ENCODE measurements at regions not wholly inside any gene's neighbourhood (a gene's known extent, or its start where the extent isn't known, plus 50 kb on each side); places are given as distances from the start of the nearest gene placed in this dataset.
A peak's percentile ranks its signal among the peaks of the same experiment; 100 is the strongest.
"Not testable (repeated sequence)": the region's sequence is repeated elsewhere in the genome, so short reads cannot be mapped to it uniquely, and the experiment has no call there.

DNA sequence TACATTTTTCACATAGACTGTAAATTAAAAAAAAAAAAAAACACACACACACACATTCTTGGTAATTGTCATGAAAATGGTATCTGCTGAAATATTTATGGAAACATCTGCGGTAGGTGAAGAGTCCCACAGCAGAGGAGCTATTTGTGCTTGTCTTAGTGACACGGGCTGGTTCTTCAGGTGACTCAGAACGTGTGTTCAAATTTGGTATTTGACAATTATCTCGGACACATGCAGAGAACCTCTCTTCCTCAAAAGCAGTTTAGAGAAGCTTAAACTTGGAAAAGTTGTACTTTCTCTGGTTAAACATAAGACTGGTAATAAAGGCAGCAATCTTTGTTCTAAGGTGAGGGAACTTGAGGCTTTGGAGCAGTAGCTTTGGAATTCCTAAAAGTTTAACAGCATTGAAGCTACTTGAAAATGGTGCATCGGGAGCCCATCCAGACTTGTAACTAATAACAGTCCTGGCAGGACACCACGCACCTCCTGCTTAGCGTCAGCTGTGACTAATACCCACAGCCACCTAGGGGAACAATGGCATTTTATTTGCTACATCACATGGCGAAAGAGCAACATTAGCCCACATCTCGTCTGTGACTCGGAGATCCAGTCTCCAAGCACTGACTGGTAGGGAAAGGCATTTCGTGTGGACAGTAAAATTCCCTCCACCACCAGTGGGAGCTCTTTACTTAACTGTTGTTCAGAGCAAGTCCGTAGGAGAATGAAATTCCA is 1505.1 kb upstream of the SLC10A2 start:
- peak; percentile 80 for DNase-seq

DNA sequence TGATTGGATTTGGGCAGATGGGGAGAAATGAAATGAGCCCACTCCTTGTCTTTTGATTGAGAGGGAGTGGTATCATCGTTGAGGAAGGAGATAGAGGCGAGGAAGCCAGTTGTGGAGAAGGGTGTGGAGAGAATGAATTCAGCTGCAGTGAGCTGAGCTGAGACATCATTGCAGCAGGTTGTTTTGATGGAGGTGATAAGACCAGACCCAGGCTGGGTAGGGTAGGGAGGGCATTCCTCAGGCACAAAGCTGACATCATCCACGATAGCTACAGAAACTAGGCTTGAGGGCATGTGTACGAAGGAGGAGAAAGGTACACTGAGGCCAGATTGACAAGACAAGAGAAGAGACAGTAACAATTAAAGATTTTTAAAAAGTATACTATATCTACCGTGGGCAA is 1500.9 kb upstream of the SLC10A2 start:
- no peak for DNase-seq

DNA sequence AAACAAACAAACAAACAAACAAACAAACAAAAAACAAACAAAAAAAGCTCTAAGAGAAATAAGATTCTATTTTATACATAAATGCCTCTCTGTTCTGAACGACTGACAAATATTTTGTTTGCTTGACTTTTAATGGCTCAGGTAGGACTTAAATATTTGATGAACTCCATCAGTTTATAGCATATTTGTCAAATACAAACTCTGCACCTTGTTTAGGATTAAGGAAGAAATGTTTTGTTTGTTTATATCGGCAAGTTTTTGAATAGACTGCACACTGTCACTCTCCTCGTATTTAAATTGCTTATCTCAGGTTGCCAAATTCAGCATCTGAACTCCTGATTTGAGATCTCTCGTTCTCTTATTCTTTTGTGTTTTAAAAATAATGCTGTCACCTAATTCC is 1499.7 kb upstream of the SLC10A2 start:
- no peak for DNase-seq

DNA sequence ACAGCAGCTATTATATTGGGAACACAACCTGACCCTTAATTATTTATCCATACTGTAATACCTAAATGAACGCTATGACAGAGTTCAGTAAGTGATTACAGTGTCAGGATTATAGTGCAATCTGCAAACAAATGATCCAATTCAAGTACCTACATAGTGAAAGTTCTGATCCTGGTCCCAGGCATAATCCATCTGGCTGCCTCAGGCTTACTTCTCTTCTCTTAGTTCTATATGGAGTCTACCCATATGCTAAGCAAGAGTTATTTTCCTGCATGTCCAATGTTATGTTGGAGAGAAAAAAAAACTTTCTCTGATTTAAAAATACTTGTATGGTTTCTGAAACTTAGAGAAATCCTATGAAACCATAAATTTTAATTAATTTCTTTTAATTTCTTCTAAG is 1487.7 kb upstream of the SLC10A2 start:
- no peak for DNase-seq

DNA sequence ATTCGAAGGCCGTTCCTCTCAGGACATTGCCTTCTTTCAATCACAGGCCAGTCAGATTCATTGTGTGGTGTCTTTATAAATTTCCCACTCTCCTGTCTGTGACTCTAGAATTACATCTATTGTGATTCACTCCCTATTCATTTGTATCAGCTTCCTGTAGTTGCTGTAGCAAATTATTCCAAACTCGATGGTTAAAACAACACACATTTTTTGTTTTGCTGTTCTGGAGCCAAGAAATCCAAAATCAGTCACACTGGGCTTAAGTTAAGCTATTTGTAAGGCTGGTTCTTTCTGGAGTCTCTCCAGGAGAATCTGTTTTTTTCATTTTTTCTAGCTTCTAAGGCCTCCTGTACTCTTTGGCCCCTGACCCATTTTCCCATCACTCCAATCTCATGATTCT is 1487.0 kb upstream of the SLC10A2 start:
- no peak for DNase-seq

DNA sequence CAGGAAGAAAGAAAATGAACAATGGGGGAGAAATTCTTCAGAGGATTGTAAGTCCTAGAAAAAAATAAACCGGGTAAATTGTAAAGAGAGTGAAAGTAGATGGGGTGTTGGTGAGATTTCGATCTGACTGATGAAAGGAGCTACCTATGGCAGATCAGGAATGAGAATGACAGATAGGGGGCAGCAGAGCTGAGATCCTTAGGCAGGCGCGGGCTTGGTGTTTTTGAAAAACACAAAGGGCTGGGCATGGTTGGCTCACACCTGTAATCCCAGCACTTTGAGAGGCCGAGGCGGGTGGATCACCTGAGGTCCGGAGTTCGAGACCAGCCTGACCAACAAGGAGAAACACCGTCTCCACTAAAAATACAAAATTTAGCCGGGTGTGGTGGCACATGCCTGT is 1468.6 kb upstream of the SLC10A2 start:
- DNase-seq = no peak

DNA sequence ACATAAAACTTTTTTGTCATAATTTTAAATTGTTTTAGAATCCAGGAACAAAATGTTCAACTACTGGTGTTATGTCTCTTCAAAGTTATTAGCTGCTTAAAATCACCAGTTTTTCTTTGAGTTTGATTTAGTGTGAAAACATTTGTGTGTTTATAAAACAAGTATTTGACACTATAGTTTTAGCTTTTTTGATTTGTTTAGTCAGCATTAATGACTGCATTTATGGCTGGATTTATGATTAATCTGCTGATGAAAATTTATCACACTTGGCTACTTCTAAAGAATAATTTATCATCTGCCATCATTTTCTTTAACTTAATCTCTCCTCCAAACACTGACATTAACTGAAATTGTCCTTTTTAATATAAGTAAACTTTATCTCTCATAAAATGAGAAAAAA is 1465.9 kb upstream of the SLC10A2 start:
- no peak for DNase-seq

DNA sequence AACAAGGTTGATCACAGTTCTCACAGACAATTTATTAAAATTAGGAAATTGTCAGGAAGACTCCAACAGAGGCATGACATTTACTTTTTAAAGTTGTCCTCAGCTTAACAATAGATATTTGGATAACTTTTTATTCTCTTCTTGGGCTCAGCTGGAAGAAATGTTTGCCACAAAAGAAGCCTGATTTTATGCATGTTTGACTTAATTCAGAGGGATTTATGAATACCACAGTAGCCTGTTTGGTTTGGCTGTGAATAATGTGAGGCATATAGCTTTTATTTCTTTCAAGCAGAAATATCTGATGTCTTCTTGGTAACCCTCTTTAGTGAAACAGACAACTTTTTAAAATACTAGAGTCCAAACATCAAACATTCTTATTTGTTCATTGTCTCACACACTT is 1464.5 kb upstream of the SLC10A2 start:
- no peak for DNase-seq

DNA sequence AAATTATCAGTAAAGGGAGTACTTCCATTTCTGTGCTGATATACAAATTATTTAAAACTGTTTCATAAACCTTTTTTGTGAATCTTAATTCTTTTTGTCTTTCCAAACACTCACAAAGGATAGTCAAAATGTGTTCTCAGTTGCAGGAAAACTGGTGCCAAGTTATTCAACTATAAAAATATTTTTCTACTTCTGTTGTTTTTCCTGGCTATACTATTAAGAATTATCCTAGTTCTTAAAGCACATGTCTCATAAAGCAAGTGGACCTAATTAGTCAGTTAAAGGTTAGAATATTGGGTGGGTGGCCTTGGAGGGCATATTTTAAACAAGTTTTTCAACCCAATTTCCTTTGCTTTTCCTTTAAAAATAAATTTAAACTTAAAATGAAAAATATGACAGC is 1460.3 kb upstream of the SLC10A2 start:
- DNase-seq = no peak

DNA sequence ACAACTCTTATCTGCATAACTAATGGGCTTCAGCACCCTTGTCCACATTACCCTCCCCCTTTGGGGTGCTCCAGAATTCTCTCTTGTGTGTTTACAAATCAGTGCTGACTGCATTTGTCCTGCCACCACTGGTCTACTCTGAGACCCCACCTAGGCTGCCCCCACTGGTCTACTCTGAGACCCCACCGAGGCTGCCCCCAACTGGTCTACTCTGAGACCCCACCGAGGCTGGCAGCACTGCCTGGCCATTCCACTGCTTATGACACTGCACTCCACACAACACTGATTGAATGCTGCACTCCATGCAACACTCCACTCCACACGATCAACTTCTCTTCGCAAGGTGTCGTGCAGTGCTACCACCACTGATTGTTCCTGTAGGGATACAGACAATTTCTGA is 1459.2 kb upstream of the SLC10A2 start:
- DNase-seq = no peak

DNA sequence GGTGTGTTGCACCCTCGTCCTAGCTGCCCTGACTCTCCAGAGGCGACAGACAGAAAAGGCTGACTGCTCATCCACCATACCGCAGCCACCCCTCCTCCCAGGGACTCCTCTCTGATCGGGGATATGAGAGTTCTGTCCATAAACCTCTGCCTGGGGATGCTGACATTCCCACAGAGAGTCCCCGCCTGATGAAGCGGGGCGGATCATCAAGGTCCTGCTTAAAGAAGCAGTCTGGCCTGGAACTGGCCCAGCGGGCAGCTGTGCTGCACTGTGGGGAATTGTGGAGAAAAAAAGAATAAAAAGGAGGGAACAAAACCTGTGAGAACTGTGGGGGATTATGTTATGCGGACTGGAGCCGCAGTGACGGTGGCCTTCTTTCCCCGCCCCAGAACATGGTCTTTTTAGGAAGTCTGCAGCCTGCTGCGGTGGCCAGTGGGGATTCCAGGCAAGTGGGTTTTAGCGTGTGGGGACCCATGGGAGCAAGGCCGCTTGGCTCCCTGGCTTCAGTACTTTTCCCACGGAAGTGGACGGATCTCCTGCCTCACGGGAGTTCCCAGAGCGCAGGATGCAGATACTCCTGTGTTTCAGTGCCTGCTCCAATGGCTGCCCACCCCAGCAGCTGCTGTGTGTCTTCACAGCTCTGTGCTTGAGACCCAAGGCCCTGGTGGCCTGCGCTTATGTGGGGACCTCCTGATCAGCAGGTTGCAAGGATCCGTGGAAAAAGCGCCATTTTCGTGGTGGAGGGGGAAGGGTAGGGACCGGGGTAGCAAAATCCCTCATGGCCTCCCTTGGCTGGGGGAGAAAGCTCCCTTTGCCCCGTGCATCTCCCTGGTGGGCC is 1456.2 kb upstream of the SLC10A2 start:
- DNase-seq = no peak

DNA sequence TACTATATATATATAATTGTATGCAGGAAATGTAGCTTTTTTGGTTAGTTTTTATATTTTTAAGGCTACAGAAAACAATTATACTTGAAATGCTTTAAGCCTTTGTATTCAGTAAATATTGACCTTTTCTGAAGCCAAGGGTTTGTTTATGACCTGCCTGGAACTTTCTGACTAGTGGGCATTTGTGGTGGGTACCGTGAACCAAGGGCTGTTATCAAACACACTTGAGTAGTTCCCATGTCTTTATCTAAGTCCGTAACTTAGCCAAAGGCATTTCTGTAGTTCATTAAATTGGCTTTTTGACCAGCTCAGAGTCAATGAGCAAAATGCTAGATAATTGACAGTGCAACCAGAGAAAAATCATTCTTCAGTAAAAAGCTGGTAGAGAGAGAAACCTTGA is 1444.2 kb upstream of the SLC10A2 start:
- no peak for DNase-seq

DNA sequence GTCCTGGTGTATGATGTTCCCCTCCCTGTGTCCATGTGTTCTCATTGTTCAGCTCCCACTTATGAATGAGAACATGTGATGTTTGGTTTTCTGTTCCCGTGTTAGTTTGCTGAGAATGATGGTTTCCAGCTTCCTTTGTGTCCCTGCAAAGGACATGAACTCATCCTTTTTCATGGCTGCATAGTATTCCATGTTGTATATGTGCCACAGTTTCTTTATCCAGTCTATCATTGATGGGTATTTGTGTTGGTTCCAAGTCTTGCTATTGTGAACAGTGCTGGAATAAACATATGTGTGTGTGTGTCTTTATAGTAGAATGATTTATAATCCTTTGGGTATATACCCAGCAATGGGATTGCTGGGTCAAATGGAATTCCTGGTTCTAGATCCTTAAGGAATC is 1427.3 kb upstream of the SLC10A2 start:
- DNase-seq = not testable (repeated sequence)

DNA sequence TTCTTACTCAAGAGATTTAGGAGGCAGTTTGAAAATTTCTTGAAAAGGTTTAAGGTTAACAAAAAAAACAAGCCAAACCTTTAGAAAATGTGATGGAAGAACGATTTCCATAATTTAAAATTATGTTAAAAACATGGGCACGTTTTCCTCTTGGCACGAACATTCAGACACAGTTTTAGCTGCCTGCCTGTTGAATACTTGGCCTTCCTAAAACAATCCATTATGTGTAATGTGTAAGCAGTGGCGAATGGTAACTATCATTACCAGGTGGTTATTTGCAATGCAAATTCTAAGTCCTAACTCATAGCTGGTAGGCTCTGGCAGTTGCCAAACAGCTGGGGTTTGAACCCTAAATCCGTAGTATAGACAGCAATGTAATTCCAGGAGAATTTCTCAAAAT is 1425.7 kb upstream of the SLC10A2 start:
- no peak for DNase-seq

DNA sequence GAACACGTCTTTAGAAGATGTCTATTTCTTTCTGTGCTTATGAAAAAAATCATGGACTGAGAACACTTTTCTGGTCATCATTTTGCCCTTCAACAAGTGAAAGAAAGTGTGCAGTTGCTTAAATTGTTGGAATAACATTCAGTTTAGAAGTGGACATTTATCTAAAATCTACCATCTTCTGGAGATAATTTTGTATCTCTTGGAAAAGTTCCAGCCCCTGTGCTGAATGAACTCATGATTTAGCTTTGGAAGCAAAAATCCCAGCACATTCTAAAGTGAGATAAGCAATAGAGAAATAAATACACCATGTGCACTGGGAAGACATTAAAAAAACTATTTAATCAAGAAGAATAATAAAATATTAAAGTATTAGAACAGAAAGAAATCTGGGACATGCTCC is 1420.8 kb upstream of the SLC10A2 start:
- DNase-seq = no peak

DNA sequence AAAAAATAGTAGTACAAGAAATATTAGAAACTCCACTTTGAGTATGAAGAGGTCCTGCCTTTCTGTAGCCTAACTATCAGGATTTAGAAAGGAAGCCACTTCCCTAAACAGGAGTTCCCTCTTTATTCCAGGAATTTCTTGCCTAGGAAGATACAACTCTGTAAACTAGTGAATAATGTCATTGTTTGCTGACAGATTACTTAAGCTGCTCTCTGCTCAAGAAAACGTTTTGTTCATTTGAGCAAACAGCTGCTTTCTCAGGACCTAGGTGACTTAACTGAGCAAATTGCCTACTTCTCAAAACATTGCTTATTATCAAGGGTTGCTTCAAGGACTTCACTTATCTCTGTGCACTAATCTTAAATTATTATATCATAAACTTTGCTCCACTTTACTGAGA is 1419.4 kb upstream of the SLC10A2 start:
- no peak for DNase-seq

DNA sequence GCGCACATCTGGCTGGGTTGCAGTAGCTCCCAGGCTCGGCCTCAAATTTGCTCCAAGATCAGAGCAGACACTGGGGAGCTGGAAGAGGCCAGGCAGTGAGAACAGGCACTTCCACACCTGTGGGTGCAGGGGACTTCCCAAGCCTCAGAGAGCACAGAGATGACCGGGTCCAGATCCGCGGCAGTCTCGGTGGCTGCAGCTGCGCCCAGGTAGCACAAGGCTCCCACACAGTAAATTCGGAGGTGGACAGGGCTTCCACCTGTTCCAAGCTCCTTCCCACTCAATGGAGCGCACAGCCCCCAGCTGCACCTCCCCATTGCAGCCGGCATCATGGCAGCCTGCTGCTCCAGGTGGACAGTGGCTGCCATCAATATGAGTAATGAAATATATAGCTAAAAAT is 1417.4 kb upstream of the SLC10A2 start:
- no peak for DNase-seq

DNA sequence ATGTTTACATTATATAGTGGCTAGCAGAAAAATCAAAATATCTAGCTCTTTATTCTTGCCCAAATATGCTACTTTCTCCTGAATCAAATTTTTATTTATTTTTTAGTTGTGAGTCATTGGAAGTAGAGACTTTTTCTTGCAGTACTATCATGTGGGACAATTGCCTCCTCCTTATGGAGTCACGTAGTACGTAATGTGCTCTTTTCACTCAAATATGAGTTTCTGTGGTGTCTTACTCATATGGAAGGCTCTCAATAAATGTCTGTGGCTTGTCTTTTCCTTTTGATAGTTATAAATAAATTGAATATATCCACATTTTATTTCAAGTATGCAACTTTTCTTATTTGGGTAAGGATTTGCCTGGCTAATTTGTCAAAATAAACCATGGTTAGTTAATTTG is 1411.0 kb upstream of the SLC10A2 start:
- DNase-seq = no peak

DNA sequence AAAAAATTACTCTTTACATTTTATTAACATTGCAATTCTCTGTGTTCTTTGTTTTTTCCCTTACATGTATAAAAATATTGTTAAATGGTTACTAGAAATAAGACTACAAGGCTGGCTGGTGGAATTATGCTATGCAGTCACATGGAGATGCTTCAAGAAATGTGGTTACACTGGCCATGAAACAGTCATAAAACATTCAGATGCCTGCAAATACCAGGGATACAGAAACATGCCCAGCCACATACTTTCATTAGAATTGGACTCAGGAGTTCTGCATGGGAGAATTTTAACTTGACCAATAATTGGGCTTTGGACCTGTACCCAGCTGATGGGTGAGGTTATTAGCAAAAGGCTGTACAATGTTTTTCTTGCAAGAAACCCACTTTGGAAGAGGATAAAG is 1407.7 kb upstream of the SLC10A2 start:
- DNase-seq = no peak

DNA sequence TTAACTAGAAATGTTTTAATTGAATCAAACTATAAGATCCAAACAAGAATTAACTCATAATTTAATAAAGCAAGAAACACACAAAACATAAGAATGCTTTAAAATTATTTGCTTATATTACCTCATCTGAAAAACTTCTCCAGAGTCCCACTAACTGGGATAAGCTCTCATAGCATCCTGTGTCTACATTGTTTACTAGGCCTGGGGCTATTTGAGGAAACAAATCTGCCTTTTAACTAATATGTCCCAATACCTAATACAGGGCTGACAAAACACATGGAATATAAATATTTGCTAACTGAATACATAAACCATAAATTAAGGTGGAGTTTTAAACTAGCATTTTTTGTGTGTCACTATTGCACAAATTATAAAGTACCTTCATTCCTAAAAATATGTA is 1399.8 kb upstream of the SLC10A2 start:
- no peak for DNase-seq

DNA sequence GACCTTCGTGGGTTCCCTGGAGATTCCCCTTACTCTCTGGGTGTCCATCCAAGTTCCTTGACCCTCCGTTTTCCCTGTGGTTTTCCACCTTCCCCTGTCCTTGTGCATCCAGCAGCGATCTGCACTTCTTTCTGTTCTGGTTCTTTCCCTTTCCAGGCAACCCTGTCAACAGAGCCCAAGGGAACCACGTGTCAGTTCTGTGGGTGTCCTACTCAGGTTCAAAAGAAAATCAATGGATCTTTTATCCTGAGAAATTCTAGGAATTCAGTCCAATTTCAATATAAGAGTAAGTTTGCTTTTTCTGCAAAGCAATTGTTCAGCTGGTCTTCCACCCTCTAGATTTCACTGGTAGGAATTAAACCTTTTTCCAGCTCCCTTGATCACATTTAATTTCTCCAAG is 1394.8 kb upstream of the SLC10A2 start:
- DNase-seq = no peak

DNA sequence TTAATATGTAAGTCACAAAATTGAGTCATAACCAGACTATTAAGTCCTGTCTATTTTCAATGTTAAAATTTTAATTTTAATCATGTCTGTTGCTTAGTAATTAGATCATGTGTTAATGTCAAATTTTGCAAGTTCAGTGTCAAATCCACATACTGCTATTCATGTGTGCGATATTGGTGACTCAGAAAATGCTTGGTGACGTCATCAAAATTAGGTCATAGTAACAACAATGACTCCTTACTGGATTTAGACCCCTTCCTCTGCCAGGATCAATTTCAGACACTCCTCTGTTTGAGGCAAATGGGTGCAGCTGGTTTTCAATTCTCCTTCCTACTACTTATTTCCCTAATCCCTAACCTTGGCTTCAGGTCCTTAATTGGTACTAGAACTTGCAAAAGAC is 1394.3 kb upstream of the SLC10A2 start:
- no peak for DNase-seq

DNA sequence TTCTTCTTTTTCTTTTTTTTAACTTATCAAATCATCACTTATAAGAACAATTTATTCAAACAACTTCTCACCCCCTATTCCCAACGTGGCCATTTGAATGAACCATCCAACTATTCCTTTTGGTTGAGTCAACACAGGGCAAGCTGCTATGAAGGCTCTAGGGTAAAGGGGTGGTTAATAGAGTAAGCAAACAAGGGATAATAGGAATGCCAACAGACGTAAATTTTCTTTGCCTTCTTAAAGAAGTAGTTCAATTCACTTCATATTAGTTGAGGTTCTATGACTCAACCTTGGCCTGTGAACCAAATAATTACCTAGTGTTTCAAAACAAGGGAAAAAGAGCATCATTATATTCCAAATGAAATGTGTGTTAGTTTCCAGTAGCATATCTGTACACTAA is 1383.8 kb upstream of the SLC10A2 start:
- no peak for DNase-seq

DNA sequence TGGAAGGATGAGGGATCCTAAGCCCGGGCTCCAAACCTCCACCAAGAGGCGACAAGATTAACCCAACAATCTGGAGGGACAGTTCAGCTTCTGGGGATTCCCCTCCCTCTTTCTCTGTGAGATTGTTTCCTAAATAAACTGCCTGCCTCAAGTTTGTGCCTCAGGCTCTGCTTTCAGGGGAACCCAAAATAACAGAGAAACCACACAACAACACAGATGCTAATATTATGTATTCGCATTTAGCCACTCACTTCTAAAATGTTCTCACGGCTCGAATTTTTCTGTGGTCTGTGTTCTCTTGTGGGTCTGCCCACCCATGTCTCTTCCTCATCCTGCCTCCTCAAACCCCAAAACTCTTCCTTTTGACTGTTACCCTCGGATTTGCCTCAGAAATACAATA is 1381.1 kb upstream of the SLC10A2 start:
- no peak for DNase-seq

DNA sequence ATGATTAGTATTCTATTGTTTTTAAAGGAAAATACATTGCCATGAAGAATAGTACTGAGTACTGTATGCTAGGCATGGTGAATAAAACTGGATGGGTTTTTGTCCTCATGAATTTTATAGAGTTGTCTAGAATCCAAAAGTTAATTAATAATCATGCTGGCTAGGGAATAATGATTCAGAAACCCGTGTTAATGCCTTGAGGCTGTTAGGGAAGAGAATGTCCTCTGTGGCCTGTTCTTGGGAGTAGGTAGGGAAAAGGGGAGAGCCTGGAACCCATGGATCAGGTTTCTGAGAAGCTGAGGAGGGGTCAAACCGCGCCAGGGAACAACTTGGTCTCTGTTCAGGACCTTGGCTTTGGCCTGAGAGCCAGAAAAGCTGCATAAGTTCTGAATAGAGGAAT is 1376.3 kb upstream of the SLC10A2 start:
- no peak for DNase-seq
